ENCODE measurements at regions not wholly inside any gene's neighbourhood (a gene's known extent, or its start where the extent isn't known, plus 50 kb on each side); places are given as distances from the start of the nearest gene placed in this dataset.

- Histone ChIP-seq H3K27me3 (no peaks in the 10 kb centered on the region), H3K36me3 (no peaks in the 10 kb centered on the region), H3K4me3 (no peak overlapping the region), H3K27ac (no peak overlapping the region), H3K4me1 (no peaks in the 10 kb centered on the region), H3K9me3 (peaks cover 0 to 3% of the 10 kb centered on the region in 2 donors)
- DNase-seq = no peak
- no peak for ATAC-seq
- TF ChIP-seq CTCF (IDR thresholded peaks at IDR 0.05) = no peak
- intact Hi-C loops (cut with DNase I) = no loop called here
Measured at GRCh38 chr2:204042401-204042800, 105.8 kb downstream of the ICOS start.

- Histone ChIP-seq H3K4me3 (no peak overlapping the region), H3K27ac (no peak overlapping the region), H3K36me3 (no peaks in the 10 kb centered on the region), H3K27me3 (no peaks in the 10 kb centered on the region), H3K4me1 (no peaks in the 10 kb centered on the region), H3K9me3 (peaks cover 0 to 3% of the 10 kb centered on the region in 2 donors)
- intact Hi-C loops (cut with DNase I) = no loop called here
- no peak for ATAC-seq
- no peak for TF ChIP-seq CTCF (IDR thresholded peaks at IDR 0.05)
- no peak for DNase-seq
Measured at GRCh38 chr2:204046145-204046544, 109.6 kb downstream of the ICOS start.

GRCh38 chr2:204049635-204050034 is 113.1 kb downstream of the ICOS start:
- Histone ChIP-seq H3K9me3 (no peaks in the 10 kb centered on the region), H3K27me3 (no peaks in the 10 kb centered on the region), H3K4me3 (no peak overlapping the region), H3K27ac (no peak overlapping the region), H3K4me1 (no peaks in the 10 kb centered on the region), H3K36me3 (no peaks in the 10 kb centered on the region)
- DNase-seq (no peak), ATAC-seq (no peak)
- intact Hi-C loops (cut with DNase I) = no loop called here
- no peak for TF ChIP-seq CTCF (IDR thresholded peaks at IDR 0.05)

- no peak for ATAC-seq
- TF ChIP-seq CTCF (IDR thresholded peaks at IDR 0.05) = no peak
Measured at GRCh38 chr2:204050681-204051080, 114.1 kb downstream of the ICOS start.

GRCh38 chr2:204051476-204051875 is 114.9 kb downstream of the ICOS start:
- no peak for TF ChIP-seq CTCF (IDR thresholded peaks at IDR 0.05)
- intact Hi-C loops (cut with DNase I) = no loop called here
- no peak for DNase-seq
- ATAC-seq = no peak
- no peaks in the 10 kb centered on the region for H3K4me1 ChIP-seq
- H3K27ac ChIP-seq = no peak overlapping the region
- H3K9me3 ChIP-seq = no peaks in the 10 kb centered on the region
- no peaks in the 10 kb centered on the region for H3K36me3 ChIP-seq
- no peak overlapping the region for H3K4me3 ChIP-seq
- H3K27me3 ChIP-seq = no peaks in the 10 kb centered on the region

More at GRCh38 chr2:204050681-204051080, 114.1 kb downstream of the ICOS start:
- Histone ChIP-seq H3K9me3 (no peaks in the 10 kb centered on the region), H3K36me3 (no peaks in the 10 kb centered on the region), H3K27ac (no peak overlapping the region), H3K27me3 (no peaks in the 10 kb centered on the region), H3K4me3 (no peak overlapping the region), H3K4me1 (no peaks in the 10 kb centered on the region)
- DNase-seq = no peak
- intact Hi-C loops (cut with DNase I) = no loop called here
